ENCODE measurements at regions not wholly inside any gene's neighbourhood (a gene's known extent, or its start where the extent isn't known, plus 50 kb on each side); places are given as distances from the start of the nearest gene placed in this dataset.

GRCh38 chr13:50617134-50617721 lies 226.3 kb downstream of the DLEU7 start:
- no peak for TF ChIP-seq CTCF (IDR thresholded peaks at IDR 0.05)
- no peak for TF ChIP-seq POLR2A (IDR thresholded peaks at IDR 0.05)
- TF ChIP-seq POLR2AphosphoS5 (IDR thresholded peaks at IDR 0.05): peak; percentile 28

Data from prostate gland (tissue), 2 donors.